ENCODE measurements at regions not wholly inside any gene's neighbourhood (a gene's known extent, or its start where the extent isn't known, plus 50 kb on each side); places are given as distances from the start of the nearest gene placed in this dataset.

GRCh38 chr5:34452170-34452828, 203.8 kb upstream of the RAI14 start (continued):
- TF ChIP-seq, protein P1, sequence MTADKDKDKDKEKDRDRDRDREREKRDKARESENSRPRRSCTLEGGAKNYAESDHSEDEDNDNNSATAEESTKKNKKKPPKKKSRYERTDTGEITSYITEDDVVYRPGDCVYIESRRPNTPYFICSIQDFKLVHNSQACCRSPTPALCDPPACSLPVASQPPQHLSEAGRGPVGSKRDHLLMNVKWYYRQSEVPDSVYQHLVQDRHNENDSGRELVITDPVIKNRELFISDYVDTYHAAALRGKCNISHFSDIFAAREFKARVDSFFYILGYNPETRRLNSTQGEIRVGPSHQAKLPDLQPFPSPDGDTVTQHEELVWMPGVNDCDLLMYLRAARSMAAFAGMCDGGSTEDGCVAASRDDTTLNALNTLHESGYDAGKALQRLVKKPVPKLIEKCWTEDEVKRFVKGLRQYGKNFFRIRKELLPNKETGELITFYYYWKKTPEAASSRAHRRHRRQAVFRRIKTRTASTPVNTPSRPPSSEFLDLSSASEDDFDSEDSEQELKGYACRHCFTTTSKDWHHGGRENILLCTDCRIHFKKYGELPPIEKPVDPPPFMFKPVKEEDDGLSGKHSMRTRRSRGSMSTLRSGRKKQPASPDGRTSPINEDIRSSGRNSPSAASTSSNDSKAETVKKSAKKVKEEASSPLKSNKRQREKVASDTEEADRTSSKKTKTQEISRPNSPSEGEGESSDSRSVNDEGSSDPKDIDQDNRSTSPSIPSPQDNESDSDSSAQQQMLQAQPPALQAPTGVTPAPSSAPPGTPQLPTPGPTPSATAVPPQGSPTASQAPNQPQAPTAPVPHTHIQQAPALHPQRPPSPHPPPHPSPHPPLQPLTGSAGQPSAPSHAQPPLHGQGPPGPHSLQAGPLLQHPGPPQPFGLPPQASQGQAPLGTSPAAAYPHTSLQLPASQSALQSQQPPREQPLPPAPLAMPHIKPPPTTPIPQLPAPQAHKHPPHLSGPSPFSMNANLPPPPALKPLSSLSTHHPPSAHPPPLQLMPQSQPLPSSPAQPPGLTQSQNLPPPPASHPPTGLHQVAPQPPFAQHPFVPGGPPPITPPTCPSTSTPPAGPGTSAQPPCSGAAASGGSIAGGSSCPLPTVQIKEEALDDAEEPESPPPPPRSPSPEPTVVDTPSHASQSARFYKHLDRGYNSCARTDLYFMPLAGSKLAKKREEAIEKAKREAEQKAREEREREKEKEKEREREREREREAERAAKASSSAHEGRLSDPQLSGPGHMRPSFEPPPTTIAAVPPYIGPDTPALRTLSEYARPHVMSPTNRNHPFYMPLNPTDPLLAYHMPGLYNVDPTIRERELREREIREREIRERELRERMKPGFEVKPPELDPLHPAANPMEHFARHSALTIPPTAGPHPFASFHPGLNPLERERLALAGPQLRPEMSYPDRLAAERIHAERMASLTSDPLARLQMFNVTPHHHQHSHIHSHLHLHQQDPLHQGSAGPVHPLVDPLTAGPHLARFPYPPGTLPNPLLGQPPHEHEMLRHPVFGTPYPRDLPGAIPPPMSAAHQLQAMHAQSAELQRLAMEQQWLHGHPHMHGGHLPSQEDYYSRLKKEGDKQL (CRISPR knock-in tag; IDR thresholded peaks at IDR 0.05; ENCODE audit: borderline replicate concordance): no peak
- TF ChIP-seq, protein P2, sequence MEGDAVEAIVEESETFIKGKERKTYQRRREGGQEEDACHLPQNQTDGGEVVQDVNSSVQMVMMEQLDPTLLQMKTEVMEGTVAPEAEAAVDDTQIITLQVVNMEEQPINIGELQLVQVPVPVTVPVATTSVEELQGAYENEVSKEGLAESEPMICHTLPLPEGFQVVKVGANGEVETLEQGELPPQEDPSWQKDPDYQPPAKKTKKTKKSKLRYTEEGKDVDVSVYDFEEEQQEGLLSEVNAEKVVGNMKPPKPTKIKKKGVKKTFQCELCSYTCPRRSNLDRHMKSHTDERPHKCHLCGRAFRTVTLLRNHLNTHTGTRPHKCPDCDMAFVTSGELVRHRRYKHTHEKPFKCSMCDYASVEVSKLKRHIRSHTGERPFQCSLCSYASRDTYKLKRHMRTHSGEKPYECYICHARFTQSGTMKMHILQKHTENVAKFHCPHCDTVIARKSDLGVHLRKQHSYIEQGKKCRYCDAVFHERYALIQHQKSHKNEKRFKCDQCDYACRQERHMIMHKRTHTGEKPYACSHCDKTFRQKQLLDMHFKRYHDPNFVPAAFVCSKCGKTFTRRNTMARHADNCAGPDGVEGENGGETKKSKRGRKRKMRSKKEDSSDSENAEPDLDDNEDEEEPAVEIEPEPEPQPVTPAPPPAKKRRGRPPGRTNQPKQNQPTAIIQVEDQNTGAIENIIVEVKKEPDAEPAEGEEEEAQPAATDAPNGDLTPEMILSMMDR (IDR thresholded peaks at IDR 0.05 in 2 of 3, conservative IDR thresholded peaks at IDR 0.05 in 1 of 3; ENCODE audit: insufficient read depth in 2 of 3, low read depth in 1 of 3, low read length in 3 of 3): peak; percentile 55 to 75 (median 59)

All from K562 (cell line).